ENCODE measurements at regions not wholly inside any gene's neighbourhood (a gene's known extent, or its start where the extent isn't known, plus 50 kb on each side); places are given as distances from the start of the nearest gene placed in this dataset.

- no peaks in the 10 kb centered on the region for H3K27me3 ChIP-seq (replicated peaks)
- in situ Hi-C loops (cut with HindIII; ENCODE audit: low pct_ligation_motif_present, low sequenced_read_pairs): no loop called here
- no peak for TF ChIP-seq CTCF (IDR thresholded peaks at IDR 0.05; ENCODE audit: low read depth, low read length, missing control alignments)
- H3K36me3 ChIP-seq (replicated peaks): no peaks in the 10 kb centered on the region
- no peak overlapping the region for H3K4me3 ChIP-seq (ENCODE audit: low read depth, low read length)
- no peak for DNase-seq
- H3K27ac ChIP-seq: no peak overlapping the region
Observed at GRCh38 chr18:42471885-42472284, 516.9 kb downstream of the PIK3C3 start.

- no peaks in the 10 kb centered on the region for H3K36me3 ChIP-seq (replicated peaks)
- DNase-seq: no peak
- no peak overlapping the region for H3K4me3 ChIP-seq (ENCODE audit: low read depth, low read length)
- in situ Hi-C loops (cut with HindIII; ENCODE audit: low pct_ligation_motif_present, low sequenced_read_pairs): no loop called here
- no peak for TF ChIP-seq CTCF (IDR thresholded peaks at IDR 0.05; ENCODE audit: low read depth, low read length, missing control alignments)
- H3K27ac ChIP-seq: no peak overlapping the region
- no peaks in the 10 kb centered on the region for H3K27me3 ChIP-seq (replicated peaks)
Observed at GRCh38 chr18:42473611-42474010, 518.6 kb downstream of the PIK3C3 start.

DNA sequence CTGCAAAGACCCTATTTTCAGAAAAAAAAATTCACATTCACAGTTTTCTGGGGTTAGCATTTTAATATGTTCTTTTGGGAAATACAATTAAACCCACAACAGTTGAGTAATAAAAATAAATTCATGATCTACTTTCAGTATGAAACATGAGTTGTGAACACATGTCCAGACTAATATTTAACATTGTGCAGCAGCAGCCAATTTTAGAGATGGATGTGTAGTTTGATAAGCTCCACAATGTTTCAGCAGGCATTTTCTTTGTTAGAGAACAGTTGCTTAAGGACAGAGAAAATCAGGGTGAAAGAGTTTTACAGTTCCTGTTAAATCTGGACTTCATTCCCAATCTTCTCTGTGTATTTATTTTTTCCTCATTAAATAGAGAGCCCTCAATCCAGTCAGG is 519.5 kb downstream of the PIK3C3 start:
- no peak for DNase-seq
- TF ChIP-seq CTCF (IDR thresholded peaks at IDR 0.05; ENCODE audit: low read depth, low read length, missing control alignments): no peak
- Histone ChIP-seq H3K27ac (no peak overlapping the region), H3K36me3 (replicated peaks) (no peaks in the 10 kb centered on the region), H3K27me3 (replicated peaks) (no peaks in the 10 kb centered on the region), H3K4me3 (ENCODE audit: low read depth, low read length) (no peak overlapping the region)
- in situ Hi-C loops (cut with HindIII; ENCODE audit: low pct_ligation_motif_present, low sequenced_read_pairs): no loop called here

DNA sequence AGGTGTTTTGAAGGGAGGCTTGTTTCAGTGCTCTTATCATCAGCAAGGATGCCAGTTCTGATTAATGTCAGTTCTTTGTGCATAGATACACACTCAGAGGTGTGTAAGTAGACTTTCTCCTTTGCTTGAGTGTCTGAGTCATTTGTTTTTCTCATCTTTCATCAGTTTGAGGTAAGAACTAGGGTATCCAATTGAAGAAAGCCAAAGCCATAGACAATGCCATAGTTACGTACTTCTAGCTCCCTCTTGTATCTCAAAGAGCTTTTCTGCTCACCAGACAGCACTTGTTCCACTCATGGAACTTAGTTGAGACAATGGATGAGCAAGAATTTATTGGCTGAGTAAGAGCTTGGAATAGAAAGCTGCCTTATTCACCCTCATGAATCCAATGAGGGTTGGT is 520.1 kb downstream of the PIK3C3 start:
- no peak for TF ChIP-seq CTCF (IDR thresholded peaks at IDR 0.05; ENCODE audit: low read depth, low read length, missing control alignments)
- H3K36me3 ChIP-seq (replicated peaks): no peaks in the 10 kb centered on the region
- H3K27ac ChIP-seq: no peak overlapping the region
- no peak overlapping the region for H3K4me3 ChIP-seq (ENCODE audit: low read depth, low read length)
- no peak for DNase-seq
- in situ Hi-C loops (cut with HindIII; ENCODE audit: low pct_ligation_motif_present, low sequenced_read_pairs): no loop called here
- no peaks in the 10 kb centered on the region for H3K27me3 ChIP-seq (replicated peaks)

DNA sequence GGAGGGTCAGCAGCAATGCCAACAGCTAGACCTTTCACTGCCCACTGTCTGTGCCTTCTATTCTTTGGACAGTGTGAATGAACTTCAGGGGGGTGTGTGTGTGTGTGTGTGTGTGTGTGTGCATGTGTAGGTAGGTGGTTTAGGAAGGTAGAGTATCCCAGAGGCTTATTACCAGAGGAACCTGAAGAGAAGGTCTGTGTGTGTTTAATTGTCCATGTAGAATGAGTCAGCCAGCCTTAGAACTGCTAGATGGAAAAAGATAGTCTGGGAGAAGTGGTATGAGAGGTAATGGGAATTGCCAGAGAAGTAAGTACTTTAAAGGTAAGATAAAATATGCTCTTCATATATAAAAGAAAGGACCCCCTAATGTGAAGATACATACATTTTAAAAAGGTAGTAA is 522.2 kb downstream of the PIK3C3 start:
- no peaks in the 10 kb centered on the region for H3K36me3 ChIP-seq (replicated peaks)
- DNase-seq: no peak
- in situ Hi-C loops (cut with HindIII; ENCODE audit: low pct_ligation_motif_present, low sequenced_read_pairs): no loop called here

More for the DNA sequence above, 522.2 kb downstream of the PIK3C3 start:
- H3K4me3 ChIP-seq (ENCODE audit: low read depth, low read length): no peak overlapping the region
- H3K27me3 ChIP-seq (replicated peaks): no peaks in the 10 kb centered on the region
- no peak for TF ChIP-seq CTCF (IDR thresholded peaks at IDR 0.05; ENCODE audit: low read depth, low read length, missing control alignments)
- no peak overlapping the region for H3K27ac ChIP-seq

Data from brain microvascular endothelial cell (primary cell).